NCI-H510A (cell line): ENCODE measurements at regions not wholly inside any gene's neighbourhood (a gene's known extent, or its start where the extent isn't known, plus 50 kb on each side); places are given as distances from the start of the nearest gene placed in this dataset.

ENCODE experiments used
- DNase-seq: peaks from one replicate; lab custom pipeline; 2025; lab: John Stamatoyannopoulos, UW

DNA sequence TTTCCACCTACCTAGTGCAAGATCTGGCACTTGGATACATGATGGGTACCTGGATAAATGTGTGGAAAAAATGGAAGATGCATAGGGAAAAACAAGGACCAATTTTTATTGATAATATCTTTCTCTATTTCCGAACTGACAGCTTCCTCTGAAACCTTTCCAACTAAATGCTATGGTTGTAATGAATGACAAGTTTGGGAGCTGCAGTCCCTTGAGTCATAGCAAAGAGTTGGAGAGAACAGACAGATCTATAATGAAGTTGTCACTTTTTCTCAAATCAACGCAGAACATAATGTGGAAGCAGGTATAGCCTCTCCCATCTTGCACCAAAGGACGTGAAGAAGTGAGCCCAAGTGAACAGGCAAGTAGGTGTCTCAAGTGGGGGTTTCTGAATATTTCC lies 296.5 kb upstream of the KAZN start:
- DNase-seq, result no peak

DNA sequence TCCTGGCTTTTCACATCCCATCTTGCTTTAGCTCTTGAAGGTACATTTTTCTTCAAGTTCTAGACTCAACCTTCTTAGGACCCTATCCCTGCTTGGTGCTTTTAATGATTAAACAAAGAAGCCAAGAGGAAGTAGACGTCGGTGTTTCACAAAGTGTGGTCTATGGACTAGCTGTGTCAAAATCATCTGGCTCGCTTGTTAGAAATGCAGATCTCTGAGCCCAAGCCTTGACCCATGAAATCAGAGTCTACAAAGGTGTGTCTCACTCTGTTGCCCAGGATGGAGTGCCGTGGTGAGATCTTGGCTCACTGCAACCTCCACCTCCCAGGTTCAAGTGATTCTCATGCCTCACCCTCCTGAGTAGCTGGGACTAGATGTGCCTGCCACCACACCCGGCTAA lies 295.5 kb upstream of the KAZN start:
- no peak for DNase-seq

DNA sequence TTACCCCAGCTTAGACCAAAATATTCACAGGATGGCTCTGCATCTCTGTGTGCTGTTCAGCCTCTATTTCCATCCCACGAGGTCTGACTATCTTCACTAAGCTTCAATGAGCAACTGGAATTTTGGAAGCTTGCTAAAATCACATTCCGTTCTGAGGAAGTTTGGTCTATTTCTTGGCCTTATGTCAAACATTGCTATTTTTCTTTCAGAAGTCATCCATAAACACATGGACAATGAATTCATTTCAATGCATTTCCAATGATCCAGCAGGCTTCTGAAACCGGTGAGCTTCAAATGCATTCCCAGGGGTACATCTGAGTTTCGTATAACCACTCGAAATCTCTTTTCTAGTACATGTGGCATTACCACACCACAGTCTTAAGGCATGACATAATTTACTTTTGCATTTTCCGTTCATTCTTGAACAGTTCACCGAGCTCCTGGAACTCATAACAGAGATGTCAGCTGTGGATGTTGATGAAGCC lies 294.1 kb upstream of the KAZN start:
- DNase-seq, result no peak

DNA sequence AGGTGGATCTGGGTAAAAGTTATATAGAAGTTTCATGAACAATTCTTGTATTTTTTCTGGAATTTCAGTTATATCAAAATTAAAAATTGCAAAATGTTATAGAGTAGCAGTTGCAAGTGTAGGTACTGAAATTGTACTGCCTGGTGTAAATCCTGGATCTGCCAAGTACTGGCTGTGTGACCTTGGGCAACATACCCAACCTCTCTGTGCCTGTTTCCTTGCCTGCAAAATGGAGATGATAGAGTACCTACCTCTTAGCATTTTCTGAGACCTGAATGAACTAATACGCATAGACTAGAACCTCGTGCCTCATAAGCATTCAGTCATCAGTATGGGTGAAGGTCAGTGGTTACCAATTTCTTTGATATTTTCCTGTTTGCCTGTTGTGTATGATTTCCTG lies 290.0 kb upstream of the KAZN start:
- DNase-seq, result no peak

DNA sequence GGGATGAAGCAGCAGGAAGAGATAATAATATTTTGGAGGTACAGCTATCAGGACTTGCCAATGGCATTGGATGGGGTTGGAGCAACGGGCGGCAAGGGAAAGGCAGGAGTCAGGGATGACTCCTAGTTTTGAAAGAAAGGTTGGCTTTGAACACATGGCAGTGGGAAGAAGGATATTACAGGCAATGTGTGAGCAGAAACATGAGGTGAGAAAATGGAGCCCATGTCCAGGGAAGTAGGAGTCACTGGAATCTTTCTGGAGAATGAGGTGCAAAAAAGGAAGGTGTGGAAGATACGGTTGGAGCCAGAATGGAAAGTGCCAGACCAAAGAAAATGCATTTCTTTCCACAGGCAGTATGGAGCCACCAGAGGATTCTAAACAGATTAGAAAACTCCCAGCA lies 288.5 kb upstream of the KAZN start:
- no peak for DNase-seq

DNA sequence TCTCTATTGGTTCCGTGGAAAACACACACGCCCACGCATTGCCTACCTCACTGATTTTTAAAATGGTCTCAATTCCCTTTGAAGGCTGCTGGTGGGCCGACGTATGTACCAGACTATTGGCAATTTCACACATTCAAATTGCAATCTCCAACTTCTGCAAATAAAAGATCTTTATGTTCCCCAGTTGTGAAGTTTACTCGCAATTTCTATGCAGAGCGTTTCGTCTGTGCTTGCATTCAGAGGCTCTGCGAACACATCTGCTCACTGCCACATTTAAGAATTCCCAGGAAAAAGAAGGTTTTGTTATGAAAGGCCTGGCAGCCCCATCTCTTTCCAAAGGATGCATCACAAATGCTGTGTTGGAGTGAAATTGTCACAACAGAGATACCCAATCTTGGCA lies 288.0 kb upstream of the KAZN start:
- no peak for DNase-seq

DNA sequence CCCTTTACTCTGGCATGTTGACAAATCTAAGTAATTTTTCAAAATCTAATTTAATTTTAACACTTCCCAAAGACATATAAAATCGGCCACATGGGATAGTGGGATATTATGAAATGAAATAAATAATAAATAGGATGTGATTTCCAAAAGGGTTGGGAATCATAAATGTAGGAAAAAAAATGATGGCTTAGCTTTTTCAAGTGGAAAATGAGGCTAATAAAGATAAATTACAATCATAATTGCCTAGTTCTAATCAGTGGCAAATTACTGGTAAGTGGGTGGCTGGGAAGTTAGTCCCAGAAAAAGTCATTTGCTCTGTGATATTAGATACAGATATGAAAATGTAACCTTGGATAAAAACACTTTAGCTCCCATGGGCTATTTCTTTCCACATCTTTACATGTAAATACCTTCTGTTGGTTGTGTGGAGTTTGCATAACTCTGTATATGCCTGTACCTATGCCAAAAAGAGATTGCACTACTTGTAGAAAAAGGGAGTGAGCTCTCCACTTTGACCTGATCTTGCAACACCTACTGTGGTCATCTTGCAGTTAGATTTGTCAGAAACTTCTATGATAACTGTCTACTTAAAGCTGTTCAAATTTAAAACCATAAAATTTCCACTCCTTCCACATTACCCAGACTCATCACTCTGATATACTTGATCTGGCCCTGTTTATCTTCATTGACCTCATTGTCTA lies 284.6 kb upstream of the KAZN start:
- no peak for DNase-seq

DNA sequence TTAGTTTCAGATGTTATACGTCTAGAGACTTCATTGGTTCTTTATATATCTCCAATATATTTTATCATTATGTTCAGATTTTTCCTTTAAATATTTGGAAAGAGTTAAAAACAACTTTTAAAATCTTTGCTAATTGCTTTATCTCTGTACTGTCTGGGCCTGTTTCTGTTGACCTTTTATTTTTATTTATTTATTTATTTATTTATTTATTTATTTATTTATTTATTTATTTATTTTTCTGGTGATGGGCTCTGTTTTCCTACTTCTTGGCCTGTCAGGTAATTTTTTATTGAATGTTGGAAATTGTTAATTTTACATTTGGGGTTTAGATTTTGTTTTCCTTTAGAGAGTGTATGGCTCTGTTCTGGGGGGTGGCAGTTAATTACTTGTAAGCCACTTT lies 279.7 kb upstream of the KAZN start:
- no peak for DNase-seq

DNA sequence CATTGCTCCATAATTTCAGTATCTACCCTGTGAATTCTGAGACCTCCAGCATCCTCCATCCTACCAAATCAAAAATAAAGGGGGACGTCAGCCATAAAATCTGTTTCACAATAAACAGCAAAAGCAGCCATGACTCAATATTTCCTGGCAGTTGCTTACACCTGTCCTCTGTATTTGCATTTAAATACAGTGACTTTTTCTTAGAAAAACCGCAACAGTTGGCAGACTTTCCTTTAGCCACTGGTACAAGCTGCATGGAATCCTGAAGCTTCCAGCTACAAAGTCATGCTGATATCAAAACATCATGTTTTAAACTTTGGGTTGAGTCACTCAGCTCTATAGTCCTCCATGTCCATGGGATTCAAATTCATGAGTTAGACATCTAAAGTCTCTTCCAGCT lies 278.0 kb upstream of the KAZN start:
- DNase-seq, result no peak

DNA sequence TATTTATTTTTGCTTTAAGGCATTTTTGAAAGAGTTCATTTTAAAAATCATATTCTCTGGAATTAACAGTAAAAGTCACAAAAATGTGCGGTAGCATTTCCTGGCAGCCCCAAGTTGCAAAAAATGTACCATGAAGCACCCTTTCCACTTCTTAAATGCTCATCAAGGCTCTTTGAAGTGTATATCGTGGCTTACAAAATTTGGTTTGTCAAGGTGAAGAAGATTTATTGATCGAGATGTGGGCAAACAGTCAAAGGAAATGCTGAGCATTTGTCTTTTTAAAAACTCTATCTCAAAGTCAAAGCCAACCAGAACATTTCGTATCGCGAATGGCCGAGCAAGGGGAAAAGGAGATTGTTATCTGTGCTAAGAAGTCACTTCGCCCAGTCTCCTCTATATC lies 277.5 kb upstream of the KAZN start:
- DNase-seq, result no peak

DNA sequence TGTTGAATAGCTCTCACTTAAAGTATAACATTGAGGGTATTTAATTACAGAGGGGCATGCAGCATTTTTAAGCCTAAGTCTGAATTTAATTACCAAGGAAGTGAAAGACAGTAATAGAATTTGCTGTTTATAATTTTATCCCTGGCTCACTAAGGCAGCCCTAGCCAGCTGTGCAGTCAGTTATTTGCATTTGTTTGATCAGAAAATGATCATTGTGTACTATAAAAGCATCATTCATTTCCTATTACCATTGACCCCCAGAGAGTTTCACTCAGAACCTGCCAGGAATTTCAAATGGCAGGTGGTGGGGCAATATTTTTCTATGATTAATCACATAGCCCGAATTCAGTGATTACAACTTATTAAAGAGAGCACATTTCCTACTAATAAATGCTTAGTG lies 277.1 kb upstream of the KAZN start:
- no peak for DNase-seq

DNA sequence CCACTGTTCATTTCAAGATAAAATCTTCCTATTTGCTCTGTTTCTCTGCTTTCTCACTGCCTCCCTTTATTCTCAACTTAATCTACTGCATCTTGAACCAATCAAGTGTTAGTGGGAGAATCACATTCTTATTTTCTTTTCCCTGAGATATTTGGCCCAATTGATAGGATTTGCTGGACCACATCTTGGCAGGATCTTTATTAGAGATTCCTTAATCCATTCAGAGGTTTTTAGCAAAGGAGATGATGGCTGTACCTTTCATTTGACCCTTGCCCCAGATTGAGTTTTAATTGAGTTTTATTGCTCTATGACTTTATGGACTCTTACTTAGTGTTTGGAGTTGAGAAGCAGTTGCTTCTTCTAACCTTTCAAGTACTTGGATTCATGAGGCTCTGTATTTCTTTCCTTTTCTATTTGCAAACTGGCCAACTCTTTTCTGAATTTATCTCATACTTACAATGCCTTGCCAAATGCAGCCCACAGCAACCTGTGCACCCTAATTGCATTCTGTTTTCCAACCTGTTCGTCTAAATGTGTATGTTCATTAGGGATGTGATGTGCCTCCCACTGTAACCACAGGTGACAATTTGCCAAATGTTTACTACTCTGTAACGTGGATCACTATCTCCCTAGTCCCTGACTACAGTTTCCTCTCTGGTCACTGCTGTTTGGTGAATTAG lies 274.8 kb upstream of the KAZN start:
- no peak for DNase-seq

DNA sequence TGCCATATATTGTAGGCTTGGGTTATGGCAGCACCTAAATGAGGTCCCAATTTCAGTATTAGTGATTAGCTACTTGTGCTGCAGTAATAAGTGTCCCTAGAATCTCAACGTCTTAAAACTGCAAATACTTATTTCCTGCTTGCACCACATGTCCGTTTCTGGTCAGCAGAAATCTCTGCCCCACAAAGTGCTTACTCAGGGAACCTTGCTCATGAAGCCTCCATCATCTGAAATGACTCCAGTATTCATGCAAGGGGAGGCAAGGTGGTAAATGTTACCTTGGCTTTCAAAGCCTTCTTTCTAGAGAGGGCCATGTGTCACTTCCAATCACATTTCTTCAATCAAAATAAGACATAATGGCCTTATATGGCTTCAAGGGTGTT lies 274.2 kb upstream of the KAZN start:
- DNase-seq, result no peak

DNA sequence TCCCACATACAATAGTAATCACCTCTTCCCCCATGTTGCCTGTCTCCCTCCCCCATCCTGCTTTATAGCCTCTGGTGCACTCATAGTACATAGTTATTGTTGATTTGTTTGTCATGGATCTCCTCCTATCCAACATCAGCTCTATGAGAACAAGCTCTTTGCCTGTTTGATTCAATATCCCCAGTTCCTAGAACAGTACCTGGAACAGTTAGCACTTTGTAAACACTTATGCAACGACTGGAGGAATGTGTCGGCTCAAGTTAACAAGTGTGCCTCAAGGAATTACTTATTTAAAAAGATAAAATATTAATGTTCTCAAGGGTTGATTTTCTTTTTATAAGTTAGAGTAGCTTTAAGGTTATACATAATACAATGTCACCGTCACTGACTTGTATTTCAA lies 271.6 kb upstream of the KAZN start:
- no peak for DNase-seq

DNA sequence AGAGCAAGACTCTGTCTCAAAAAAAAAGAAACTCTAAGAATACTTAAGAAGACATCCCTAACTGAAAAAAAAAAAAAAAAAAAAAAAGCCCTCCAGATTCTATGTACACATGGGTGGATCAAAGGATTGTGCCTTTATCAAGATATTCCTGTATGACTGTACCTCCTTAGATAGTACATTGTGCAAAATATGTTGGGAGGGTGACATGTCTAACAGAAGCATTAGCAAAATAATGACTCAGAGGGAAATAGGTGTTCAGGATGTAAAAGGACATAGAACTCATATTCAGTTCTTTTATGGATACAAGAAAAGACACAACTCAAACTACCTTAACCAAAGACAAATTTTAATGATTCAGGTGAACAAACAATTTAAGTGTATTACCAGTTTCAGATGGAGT lies 269.8 kb upstream of the KAZN start:
- no peak for DNase-seq

DNA sequence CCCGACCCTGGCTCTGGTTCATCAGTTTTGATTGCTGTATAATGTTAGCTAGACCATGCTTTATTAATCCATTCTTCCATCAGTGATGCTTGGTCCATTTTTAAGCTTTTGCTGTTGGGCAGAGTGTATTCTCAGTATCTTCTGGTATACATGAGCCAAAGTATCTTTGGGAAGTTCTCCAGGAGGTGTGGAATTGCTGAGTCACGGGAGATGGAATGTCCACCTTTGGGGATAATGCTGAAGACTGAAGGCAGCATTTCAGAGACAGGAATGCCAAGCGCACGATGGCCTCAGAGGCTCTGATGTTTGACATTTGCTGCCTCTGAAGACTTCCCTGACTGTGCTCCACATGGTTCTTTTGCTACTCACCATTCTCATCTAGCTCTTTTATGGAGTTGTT lies 266.3 kb upstream of the KAZN start:
- no peak for DNase-seq

DNA sequence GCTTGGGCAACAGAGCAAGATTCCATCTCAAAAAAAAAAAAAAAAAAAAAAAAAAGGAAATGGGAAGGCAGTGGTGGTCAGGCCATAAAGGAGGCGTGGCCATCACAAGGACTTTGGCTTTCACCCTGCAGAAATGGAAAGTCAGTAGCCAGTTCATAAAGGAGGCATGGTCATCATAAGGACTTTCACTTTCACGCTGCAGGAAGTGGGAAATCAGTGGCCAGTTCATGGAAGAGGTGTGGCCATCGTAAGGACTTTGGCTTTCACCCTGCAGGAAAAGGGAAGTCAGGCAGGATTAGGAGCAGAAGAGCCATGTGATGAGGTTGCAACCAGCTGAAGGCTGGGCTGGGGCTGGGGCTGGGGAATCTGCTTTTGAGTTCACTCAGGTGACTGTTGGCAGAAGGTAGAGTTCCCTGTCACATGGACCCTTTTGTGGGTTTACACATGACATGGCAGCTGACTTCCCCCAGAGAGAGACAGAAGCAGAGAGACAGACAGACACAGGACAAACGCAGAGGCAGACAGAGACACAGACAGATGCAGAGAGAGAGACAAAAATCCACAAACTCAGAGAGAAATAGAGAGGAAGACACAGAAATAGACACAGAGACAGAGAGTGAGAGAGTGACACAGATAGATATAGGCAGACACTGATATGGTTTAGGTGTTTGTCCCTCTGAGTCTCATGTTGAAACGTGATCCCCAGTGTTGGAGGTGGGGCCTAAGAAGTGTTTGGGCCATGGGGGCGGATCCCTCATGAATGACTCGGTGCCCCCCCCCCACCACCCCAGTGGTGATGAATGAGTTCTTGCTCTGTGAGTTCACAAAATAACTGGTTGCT lies 263.9 kb upstream of the KAZN start:
- no peak for DNase-seq

DNA sequence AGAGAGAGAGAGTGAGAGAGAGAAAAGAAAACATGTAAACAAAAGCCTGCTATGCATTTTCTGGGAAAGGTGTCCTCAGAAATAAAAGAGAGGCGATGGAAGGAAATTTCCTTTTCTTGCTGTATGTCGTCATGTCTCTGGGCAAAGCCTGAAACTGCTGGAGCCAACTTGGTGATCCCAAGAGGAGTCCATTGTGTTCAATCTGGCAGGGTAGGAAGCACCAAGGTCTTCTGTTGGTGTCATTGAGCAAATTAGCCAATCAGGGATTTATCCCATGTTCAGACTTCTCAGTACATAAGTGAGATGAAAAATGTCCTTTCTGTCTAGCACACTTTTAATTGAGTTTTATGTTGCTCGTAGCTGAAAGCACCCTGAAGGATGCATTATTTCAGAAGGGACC lies 260.0 kb upstream of the KAZN start:
- no peak for DNase-seq

DNA sequence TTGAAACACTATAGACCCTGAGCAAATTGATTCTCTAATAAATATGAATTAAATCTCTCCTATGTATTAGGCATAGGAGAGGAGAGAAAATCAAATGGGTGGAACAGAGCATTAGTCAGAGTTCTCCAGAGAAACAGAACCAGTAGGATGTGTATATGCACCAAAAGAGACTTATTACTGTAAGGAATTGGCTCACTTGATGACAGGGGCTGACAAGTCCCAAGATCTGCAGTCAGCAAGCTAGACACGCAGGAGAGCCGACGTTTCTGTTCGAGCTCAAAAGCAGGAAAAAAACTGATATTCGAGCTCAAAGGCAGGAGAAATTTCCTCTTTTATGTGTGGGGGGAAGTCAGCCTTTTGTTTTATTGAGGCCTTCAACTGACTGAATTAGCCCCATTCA lies 259.2 kb upstream of the KAZN start:
- no peak for DNase-seq

DNA sequence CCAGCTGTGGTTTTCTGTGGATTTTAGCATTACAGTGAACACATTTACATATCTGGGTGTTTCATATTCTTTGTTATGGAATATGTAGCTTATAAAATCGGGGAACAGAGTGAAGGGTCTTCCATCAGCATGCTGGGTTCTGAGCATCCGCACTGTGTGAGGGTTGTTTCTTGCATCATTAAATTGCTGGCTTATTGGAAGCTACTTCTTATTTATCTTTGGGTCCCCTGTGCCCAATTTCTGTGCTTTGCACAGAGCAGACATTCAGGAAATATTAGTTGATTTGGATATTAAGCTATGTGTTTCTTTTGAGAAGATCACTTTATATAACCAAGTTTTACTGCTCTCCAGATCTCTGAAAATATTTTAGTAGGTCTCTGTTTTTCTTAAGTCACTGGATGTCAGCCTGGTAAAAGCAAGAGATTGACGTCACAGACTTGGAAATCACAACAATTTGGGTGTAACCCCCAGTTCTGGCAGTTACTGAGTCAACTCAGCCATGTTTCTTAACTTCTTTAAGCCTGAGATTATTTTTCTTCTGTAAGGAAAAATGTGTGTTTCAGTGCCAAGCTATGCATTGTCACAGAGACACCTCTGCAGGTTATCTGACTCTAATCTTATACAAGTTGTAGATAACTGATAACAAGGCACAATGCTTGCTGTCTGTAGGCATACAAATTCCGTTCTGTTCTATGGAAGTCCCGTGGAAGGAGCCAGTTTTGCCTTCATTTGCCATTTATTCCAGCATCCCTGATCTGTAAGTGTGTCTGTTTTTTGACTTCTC lies 258.3 kb upstream of the KAZN start:
- DNase-seq, result no peak

DNA sequence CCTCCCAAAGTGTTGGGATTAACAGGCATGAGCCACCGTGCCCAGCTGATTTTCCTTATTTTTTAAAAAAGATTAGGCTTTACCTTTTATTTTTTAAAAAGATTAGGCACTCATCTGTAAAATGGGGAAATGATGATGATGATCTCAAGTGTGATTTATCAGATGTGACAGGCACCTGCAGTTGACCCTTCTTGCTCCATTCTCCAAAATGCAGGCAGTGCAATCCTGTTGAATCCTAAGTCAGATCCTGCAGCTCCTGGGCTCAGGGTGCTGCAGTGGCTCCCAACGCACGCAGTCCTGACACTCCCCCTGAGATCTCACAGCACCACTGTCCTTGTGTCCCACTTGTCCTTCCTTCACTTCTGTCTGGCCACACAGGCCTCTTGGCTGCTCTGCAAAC lies 257.3 kb upstream of the KAZN start:
- no peak for DNase-seq

DNA sequence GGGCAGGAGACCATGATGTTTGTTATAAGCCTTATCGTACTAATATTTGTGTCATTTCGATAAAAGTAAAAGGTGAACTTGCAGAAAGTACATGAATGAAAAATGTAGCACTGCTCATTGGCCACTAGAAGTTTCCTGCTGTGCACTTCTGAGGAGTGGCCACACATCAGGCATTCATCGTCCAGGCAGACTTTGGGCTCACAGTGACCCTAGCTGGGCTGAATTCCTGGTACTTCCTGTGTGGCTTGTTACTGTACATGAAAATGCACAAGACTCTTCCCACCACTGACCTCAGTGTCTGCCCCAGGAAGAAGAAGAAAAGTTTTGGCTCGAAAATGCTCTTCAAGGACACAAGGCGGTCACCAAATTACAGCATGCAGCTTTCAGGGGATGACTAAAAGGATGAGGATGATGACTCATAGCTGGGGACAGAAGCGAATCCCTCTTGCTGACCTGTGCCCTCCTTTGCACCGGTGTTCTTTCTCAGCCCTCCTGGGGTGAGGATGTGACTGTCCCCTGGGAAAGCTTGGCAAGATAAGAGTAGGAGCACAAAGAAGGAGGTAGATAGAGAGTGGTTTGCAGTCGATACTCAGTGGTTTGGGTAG lies 252.4 kb upstream of the KAZN start:
- DNase-seq, result no peak
